NB4 (cell line): ENCODE measurements at regions not wholly inside any gene's neighbourhood (a gene's known extent, or its start where the extent isn't known, plus 50 kb on each side); places are given as distances from the start of the nearest gene placed in this dataset.

Experiments
- MYC ChIP-seq: IDR thresholded peaks from 2 replicates; pipeline ENCODE4 v1.6.1; 2011; ENCODE audit warnings: low read depth, low read length
- POLR2A ChIP-seq: IDR thresholded peaks from 2 replicates; pipeline ENCODE4 v1.6.1; 2011; ENCODE audit warnings: mild to moderate bottlenecking; ENCODE audit not compliant: insufficient read length; ENCODE audit errors: extremely low read depth
- TF ChIP-seq, protein P1 (sequence below): IDR thresholded peaks from one replicate; pipeline ENCODE4 v1.5.1; 2012; ENCODE audit warnings: low read depth, low read length
- TF ChIP-seq, protein P2 (sequence below): IDR thresholded peaks from 2 replicates; pipeline ENCODE4 v1.6.1; 2011; ENCODE audit warnings: low read depth, low read length

DNA sequence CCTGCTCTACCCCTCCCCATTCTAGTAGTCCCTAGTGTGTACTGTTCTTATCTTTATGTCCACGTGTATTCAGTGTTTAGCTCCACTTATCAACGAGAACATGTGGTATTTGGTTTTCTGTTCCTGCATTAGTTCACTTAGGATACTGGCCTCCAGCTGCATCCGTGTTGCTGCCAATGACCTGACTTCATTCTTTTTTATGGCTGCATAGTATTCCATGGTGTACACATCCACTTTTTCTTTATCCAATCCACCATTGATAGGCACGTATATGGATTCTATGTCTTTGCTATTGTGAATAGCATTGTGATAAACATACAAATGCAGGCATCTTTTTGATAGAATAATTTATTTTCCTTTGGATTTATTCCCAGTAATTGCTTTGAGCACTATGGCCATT lies 327.7 kb downstream of the DUSP6 start:
- TF ChIP-seq, protein P1, sequence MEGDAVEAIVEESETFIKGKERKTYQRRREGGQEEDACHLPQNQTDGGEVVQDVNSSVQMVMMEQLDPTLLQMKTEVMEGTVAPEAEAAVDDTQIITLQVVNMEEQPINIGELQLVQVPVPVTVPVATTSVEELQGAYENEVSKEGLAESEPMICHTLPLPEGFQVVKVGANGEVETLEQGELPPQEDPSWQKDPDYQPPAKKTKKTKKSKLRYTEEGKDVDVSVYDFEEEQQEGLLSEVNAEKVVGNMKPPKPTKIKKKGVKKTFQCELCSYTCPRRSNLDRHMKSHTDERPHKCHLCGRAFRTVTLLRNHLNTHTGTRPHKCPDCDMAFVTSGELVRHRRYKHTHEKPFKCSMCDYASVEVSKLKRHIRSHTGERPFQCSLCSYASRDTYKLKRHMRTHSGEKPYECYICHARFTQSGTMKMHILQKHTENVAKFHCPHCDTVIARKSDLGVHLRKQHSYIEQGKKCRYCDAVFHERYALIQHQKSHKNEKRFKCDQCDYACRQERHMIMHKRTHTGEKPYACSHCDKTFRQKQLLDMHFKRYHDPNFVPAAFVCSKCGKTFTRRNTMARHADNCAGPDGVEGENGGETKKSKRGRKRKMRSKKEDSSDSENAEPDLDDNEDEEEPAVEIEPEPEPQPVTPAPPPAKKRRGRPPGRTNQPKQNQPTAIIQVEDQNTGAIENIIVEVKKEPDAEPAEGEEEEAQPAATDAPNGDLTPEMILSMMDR: no peak
- TF ChIP-seq POLR2A (no peak), MYC (no peak)
- TF ChIP-seq, protein P2, sequence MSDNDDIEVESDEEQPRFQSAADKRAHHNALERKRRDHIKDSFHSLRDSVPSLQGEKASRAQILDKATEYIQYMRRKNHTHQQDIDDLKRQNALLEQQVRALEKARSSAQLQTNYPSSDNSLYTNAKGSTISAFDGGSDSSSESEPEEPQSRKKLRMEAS: no peak
